Activated naive CD4-positive, alpha-beta T cell treated with anti-CD3 and anti-CD28 coated beads, Interleukin-2, amount 50 U/mL, for 72 hours (primary cell): ENCODE measurements at regions not wholly inside any gene's neighbourhood (a gene's known extent, or its start where the extent isn't known, plus 50 kb on each side); places are given as distances from the start of the nearest gene placed in this dataset.

ENCODE experiments used
- ATAC-seq, 2 donors: fragments of 150-1000 bp; cut with Tn5 transposase; 2 replicates each; pipeline ENCODE4 v1.10.0; 2021; ENCODE audit warnings: mild to moderate bottlenecking in 2 of 2, moderate library complexity in 2 of 2
- DNase-seq, 2 donors: peaks; one replicate each; pipeline ENCODE4 v3.0.0; 2021 to 2022; ENCODE audit warnings: low spot score in 2 of 2
- H3K27ac Mint-ChIP-seq, 2 donors: one replicate each; pipeline ENCODE4 v1.8.0; 2022; ENCODE audit warnings: mild to moderate bottlenecking in 2 of 2, mixed read lengths in 2 of 2
- H3K36me3 Mint-ChIP-seq, 2 donors: one replicate each; pipeline ENCODE4 v1.8.0; 2022; ENCODE audit warnings: mixed read lengths in 2 of 2
- H3K9me3 Mint-ChIP-seq, 2 donors: one replicate each; pipeline ENCODE4 v1.8.0; 2022; ENCODE audit warnings: mixed read lengths in 2 of 2

DNA sequence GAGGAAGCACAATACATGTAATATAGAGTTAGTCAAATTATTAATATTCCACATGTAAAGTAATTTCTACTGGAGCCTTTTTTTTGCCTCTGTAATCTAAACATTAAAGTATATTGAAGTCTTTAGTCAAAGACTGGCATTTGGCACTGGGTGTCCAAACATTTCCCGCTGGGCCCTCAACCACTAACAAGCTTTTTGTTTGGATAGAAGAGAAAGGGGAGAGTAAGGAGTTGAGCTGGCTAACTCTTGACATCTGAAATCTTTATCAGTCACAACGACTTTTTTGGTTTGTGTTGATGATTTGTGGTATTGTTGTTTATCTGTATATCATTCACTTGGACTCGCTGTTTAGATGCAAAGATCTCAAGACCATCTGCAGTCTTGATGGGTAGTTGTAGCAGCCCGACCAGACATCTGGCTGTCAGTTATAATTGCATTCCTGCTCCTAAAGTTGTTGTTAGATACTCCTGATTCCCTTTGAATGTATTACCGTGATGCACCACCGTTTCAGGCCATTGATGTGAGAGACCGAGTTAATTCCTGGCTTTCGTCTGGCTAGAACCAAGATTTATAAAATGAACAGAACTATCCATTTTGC, 379.6 kb downstream of the MTX2 start:
- Mint-ChIP-seq H3K9me3 (no peaks in the 10 kb centered on the region), H3K36me3 (no peaks in the 10 kb centered on the region), H3K27ac (no peak overlapping the region)
- no peak for DNase-seq
- no peak for ATAC-seq

GRCh38 chr2:176650104-176650837, 381.0 kb downstream of the MTX2 start:
- no peaks in the 10 kb centered on the region for H3K36me3 Mint-ChIP-seq
- H3K27ac Mint-ChIP-seq: no peak overlapping the region
- no peaks in the 10 kb centered on the region for H3K9me3 Mint-ChIP-seq
- no peak for DNase-seq
- no peak for ATAC-seq

GRCh38 chr2:176650838-176651555, 381.8 kb downstream of the MTX2 start:
- no peak for ATAC-seq

GRCh38 chr2:176652300-176653182, 383.3 kb downstream of the MTX2 start:
- no peaks in the 10 kb centered on the region for H3K36me3 Mint-ChIP-seq
- ATAC-seq: peak; percentile 61 to 90
- DNase-seq: peak in 1 of 2 donors; percentile 16
- no peak overlapping the region for H3K27ac Mint-ChIP-seq
- no peaks in the 10 kb centered on the region for H3K9me3 Mint-ChIP-seq

More at GRCh38 chr2:176650838-176651555, 381.8 kb downstream of the MTX2 start:
- no peaks in the 10 kb centered on the region for H3K9me3 Mint-ChIP-seq
- no peaks in the 10 kb centered on the region for H3K36me3 Mint-ChIP-seq
- no peak for DNase-seq
- H3K27ac Mint-ChIP-seq: no peak overlapping the region

GRCh38 chr2:176653479-176654443, 384.5 kb downstream of the MTX2 start:
- Mint-ChIP-seq H3K9me3 (no peaks in the 10 kb centered on the region), H3K36me3 (no peaks in the 10 kb centered on the region), H3K27ac (peak overlapping the region in 1 of 2 donors; percentile 33)
- peak in 1 of 2 donors; percentile 24 for DNase-seq
- ATAC-seq: peak in 1 of 2 donors; percentile 66

GRCh38 chr2:176656038-176656775, 387.0 kb downstream of the MTX2 start:
- Mint-ChIP-seq H3K36me3 (no peaks in the 10 kb centered on the region), H3K9me3 (no peaks in the 10 kb centered on the region)
- no peak for ATAC-seq

GRCh38 chr2:176656776-176657140, 387.5 kb downstream of the MTX2 start:
- ATAC-seq (no peak), DNase-seq (no peak)
- H3K36me3 Mint-ChIP-seq: no peaks in the 10 kb centered on the region
- H3K27ac Mint-ChIP-seq: no peak overlapping the region
- H3K9me3 Mint-ChIP-seq: no peaks in the 10 kb centered on the region

More at GRCh38 chr2:176656038-176656775, 387.0 kb downstream of the MTX2 start:
- no peak for DNase-seq
- no peak overlapping the region for H3K27ac Mint-ChIP-seq

DNA sequence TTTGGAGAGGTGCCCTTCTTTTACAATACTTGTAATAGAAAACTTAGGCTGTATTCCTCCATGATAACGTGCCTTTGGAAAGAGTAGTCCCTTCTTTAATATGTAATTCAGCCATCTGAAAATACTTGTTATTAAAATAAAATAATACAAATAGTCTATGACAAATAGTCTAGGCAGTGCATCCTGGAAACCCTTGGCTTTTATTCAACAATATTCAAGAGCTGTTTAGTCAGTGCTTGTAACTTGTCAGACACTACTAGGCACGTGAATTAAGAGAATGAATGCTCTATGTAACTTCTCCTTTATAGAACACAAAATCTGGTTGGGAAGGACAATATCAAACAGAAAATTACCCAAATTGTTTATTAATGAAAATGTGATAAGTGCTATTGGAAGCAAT, 388.2 kb downstream of the MTX2 start:
- DNase-seq: no peak
- Mint-ChIP-seq H3K9me3 (no peaks in the 10 kb centered on the region), H3K36me3 (no peaks in the 10 kb centered on the region), H3K27ac (no peak overlapping the region)
- no peak for ATAC-seq

GRCh38 chr2:176658708-176659107, 389.5 kb downstream of the MTX2 start:
- DNase-seq: no peak
- H3K9me3 Mint-ChIP-seq: no peaks in the 10 kb centered on the region
- H3K27ac Mint-ChIP-seq: no peak overlapping the region
- H3K36me3 Mint-ChIP-seq: no peaks in the 10 kb centered on the region
- no peak for ATAC-seq

GRCh38 chr2:176662753-176663152, 393.5 kb downstream of the MTX2 start:
- no peaks in the 10 kb centered on the region for H3K36me3 Mint-ChIP-seq
- DNase-seq: no peak
- no peak for ATAC-seq
- H3K27ac Mint-ChIP-seq: no peak overlapping the region
- H3K9me3 Mint-ChIP-seq: no peaks in the 10 kb centered on the region

- ATAC-seq: no peak
- H3K27ac Mint-ChIP-seq: no peak overlapping the region
- no peaks in the 10 kb centered on the region for H3K36me3 Mint-ChIP-seq
- DNase-seq: no peak
- H3K9me3 Mint-ChIP-seq: no peaks in the 10 kb centered on the region
These were observed 395.2 kb downstream of the MTX2 start for GRCh38 chr2:176664478-176664877.

GRCh38 chr2:176665086-176665485, 395.8 kb downstream of the MTX2 start:
- H3K9me3 Mint-ChIP-seq: no peaks in the 10 kb centered on the region
- no peaks in the 10 kb centered on the region for H3K36me3 Mint-ChIP-seq
- H3K27ac Mint-ChIP-seq: no peak overlapping the region
- DNase-seq: no peak
- no peak for ATAC-seq

DNA sequence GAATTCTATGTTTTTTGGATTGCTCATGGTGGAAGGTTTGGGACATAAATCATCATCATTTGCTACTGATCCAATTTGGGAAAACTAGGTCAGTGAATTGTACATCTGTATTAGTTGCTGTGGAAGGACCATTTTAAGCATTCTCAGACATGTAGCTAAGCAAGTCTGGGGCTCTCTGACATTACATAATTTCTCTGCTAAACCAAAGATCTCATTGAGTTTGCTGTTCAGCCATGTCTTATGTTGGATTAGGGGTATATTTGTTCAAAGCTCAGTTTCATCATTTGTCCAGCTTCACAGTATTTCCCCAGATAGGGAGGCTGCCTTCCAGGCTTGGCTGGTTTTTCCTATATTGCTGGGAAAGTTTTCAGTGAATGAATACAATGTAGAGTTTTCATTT, 399.7 kb downstream of the MTX2 start:
- no peak for ATAC-seq
- Mint-ChIP-seq H3K27ac (no peak overlapping the region), H3K9me3 (no peaks in the 10 kb centered on the region), H3K36me3 (no peaks in the 10 kb centered on the region)
- DNase-seq: no peak

- ATAC-seq: no peak
- Mint-ChIP-seq H3K9me3 (no peaks in the 10 kb centered on the region), H3K36me3 (no peaks in the 10 kb centered on the region), H3K27ac (no peak overlapping the region)
- no peak for DNase-seq
These were observed 400.3 kb downstream of the MTX2 start for GRCh38 chr2:176669398-176670174.
